ENCODE measurements at regions not wholly inside any gene's neighbourhood (a gene's known extent, or its start where the extent isn't known, plus 50 kb on each side); places are given as distances from the start of the nearest gene placed in this dataset.

DNA sequence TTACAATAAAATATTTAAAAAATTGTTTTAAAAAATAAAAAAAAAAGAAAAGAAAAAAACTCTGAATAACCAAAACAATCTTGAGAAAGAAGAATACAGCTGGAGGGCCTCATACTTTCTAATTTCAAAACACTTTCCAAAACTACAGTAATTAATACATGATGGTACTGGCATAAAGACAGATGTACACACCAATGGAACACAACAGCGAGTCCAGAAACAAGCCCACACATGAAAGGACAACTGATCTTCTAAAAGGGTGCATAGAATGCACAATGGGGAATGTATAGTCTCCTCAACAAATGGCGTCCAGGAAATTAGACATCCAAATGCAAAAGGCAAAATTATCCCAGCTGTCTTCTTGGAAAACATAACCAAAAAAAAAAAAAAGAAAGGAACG lies 99.6 kb downstream of the LURAP1L start:
- DNase-seq (ENCODE audit: low spot score), result no peak

DNA sequence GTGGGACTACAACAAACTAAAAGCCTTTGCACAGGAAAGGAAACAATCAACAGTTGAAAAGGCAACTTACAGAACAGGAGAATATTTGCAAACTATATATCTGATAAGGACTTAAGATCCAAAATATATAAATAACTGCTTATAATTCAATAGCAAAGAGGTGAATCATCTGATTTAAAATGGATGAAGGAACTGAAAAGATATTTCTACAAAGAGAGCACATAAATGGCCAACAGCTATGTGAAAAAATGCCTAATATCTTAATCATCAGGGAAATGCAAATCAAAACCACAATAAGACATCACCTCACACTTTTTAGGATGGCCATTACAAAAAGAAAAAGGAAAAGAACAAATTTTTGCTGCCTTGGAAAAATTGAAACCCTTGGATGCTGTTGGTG lies 100.4 kb downstream of the LURAP1L start:
- DNase-seq (ENCODE audit: low spot score), result no peak

DNA sequence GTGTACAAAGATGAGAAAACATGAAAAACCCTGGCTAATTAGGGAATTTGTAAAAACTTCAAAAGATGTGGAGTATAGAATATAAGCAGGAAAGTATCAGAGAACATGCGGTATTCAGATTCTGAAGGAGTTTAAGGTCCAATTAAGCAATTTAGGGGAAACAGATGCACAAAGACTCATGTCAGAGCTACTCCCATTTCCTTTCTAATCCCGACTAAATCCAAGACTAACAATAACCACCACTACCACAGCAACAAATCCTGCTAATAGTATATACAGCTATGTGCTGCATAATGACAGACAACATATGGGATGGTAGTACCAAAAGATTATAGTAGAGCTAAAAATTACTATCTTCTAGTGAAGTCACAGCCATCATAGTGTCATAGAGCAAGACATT lies 102.1 kb downstream of the LURAP1L start:
- DNase-seq (ENCODE audit: low spot score), result no peak

DNA sequence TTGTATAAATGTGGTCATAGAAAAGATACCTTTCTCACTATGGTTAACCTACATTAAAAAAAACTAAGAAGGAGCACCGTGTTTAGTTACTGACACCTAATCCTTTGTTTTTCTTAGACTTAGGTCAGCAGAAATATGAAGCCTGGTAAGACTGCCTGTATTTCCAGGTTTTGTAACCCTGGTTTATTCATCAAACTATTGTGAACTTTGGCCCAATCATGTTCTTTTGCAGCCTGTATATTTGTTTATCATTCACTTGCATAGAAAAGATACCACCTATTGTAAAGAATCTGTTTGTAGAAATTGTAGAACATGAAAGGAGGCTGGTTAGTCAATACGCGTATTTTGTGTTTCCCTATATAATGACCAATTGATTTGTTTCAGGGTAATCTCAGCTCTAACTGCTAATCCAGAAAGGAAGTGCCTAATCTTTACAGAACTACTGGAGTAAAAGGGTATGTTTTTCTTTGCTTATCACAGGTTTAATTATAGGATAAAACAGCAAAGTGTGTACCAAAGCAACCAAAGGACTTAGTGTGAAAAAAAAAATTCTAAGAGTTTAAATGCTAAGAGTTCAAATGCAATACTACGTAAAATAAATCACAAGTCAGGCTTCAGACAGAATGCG lies 103.6 kb downstream of the LURAP1L start:
- no peak for DNase-seq (ENCODE audit: low spot score)

DNA sequence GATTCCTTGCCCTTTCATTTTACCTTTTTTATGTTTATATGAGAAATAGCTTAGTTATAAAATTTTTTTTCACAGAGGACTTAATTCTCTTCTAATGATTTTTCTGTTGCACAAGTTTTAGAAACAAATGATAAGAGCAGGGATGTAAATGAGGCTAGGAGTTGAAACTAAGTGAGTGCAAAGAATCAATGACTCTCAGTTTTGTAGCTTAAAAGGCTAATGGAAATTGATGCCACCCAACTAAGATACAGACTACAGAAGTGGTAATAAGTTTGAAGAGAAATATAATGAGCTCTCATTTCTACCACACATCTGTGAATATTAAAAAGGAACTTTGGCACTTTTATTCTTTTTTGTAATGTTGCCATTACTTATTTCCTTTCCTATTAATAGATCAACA lies 105.1 kb downstream of the LURAP1L start:
- DNase-seq (ENCODE audit: low spot score), result no peak

DNA sequence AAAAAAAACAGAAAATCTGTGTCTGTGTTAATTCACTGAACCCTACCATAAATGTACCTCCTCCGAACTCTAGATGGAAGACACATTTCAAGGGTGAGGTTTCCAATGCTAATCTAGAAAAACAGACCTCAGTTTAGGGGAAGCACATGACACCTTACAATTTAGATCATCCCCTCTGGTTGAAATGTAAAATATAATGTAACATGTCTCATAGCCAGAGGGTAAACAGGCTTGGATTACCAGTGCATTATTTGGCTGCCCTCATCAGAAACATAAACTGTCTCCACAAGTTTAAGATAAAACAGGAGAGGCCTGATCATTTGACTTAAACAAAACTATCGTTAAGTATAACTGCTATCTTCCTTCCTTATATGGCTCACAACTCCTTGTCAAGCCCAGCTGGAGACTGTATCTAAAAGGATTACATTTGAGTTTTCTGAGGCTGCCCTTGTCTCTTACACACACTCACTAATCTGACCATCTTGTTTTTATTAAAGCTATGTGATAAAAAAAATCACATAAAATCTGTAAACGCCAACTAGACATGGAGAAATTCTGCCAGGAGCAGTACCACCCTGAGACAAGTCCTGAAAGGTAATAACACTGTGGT lies 105.7 kb downstream of the LURAP1L start:
- peak; percentile 96 for DNase-seq (ENCODE audit: low spot score)

DNA sequence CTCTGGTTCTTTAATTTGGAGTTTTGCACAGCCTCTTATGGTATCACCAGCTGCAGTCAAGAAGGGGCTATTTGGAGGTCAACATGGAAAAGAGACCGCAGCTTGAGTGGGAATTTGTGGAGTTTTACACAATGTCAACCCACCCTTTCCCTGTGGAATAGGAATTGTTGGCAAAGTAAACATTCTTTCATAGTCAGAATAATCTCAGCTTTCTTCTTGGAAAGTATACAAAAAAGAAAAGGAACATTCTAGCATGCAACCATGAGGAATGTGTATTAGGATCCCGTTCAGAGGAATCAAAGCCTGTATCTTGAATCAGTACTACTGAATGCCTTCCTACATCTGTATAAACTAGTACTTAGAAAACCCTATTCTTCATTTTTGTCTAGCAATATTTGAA lies 107.6 kb downstream of the LURAP1L start:
- DNase-seq (ENCODE audit: low spot score), result peak; percentile 68

DNA sequence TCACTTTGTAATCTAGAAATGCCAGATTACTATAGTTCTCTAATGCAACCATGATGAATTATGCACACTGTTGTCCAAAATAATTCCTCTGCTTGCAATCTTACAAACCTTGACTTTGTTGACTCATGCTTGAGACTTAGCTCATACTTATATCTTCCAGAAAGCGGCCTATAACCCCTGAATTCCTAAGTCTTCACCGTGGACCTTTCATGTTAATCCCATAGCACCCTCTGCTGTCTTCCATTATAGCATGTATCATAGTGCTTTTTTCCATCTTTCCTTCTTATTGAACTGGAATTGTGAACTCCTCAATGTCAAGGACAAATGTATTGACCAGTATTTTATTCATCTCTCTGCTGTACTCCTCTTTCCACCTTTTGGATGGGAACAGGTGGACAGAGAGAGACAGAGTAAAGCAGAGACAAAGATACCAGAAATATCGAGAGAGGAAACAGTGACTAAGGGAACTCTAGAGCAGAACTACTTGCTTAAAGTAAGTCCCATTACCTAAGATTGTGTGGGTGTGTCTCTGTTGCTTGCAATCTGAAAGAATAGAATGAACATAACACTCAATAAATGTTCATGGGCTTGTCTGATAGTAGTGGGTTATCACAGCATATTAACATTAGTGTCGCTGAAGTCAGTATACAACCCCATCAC lies 110.0 kb downstream of the LURAP1L start:
- no peak for DNase-seq (ENCODE audit: low spot score)

DNA sequence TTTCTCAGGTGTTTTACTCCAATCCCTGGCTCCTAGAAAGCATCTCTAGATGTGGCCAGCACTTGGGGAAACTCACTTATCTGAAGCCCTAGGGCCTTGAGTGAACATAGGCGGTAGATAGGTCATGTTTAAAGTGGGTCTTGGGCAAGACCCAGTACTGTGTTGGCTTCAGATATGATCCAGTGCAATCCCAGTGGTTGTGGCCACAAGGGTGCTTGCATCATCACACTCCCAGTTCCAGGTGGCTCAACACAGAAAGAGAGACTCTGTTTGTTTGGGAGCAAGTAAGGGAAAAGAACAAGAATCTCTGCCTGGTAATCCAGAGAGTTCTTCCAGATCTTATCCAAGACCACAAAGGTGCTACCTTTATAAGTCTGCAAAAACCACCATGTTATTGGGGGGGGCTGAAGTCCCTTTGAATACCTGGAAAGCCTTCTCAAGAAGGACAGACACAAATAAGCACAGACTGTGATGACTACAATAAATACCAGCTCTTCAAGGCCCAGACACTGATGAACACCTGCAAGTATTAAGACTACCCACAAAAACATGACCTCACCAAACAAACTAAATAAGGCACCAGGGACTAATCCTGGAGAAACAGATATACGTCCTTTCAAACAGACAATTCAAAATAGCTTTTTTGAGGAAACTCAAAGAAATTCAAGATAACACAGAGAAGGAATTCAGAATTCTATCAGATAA lies 114.7 kb downstream of the LURAP1L start:
- no peak for DNase-seq (ENCODE audit: low spot score)

DNA sequence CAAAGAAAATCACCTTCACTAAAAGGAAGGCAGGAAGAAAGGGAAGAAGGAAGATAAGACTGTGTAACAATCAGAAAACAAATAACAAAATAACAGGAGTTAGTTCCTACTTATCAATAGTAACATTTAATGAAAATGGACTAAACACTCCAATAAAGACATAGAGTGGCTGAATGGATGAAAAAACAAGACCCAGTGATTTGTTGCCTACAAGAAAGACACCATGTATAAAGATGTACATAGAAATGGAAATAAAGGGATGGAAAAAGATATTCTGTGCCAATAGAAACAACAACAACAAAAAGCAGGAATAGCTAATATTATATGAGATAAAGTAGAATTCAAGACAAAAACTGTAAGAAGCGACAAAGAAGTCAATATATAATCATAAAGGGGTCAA lies 116.8 kb downstream of the LURAP1L start:
- DNase-seq (ENCODE audit: low spot score), result no peak

DNA sequence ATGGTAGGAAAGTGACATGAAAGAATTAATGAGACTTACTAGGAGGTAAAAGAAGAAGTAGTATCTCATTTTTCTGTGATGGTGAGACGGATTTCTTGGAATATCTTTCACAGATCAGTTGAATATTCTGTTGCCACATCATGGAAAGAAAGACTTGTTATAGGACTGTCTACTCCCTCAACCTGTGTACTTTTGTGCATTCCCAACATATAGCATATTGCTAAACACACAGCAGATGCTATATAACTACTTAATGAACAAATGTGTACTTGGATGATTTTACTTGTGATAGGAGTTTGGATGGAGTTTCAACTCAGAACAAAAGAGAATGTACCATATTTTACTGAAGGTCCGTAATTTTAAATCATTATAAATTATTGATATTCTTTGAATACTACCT lies 128.5 kb downstream of the LURAP1L start:
- no peak for DNase-seq (ENCODE audit: low spot score)

DNA sequence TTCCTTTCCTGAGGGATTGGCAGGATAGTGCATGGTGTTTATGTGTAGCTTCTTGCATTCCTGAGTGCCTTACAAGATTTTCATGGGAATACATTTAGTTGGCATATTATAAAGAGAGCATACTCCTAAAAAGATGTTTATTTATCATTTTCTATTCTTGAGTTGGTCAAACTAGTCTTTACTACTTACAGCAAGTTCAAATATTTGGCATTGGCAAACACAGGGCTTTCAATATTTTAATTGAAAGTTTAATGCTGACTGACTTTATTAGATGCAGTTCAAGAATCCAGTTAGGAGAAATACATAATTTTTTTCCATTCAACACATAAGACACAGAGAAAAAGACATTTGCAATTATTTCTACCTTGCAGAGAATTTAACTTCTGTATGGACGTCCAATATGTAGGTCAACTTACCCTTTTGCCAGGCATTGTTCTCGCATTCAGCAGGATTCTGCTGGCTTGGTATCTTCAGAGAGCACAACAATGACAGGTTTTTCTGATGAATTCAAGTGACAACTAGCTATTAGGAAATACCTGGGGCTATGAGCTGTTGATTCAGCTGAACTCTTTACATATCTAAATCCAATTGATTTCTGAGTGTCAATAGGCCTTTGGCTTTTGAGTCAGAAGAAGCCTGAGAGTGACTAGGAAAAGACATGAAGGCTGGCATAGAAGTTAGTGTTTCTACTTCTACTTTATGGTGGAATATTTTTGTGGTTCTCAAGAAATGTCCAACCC lies 129.6 kb downstream of the LURAP1L start:
- no peak for DNase-seq (ENCODE audit: low spot score)

DNA sequence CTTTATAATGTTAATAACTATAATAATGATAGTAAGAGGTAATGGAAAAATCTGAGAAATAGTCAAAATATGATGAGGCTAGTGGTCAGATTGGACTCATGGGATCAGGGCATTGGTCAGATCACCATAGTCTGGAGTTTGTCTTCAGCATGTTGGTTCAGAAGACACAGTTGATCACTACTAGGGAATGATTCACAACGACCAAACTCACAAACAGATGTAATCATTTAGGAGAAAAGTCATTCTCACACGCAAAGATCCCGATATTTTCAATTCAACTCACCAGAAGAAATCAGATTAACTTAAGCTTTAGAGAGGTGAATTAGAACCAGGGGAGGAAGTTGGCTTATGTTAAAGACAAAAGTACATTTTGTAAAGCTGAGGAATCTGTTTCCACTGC lies 131.8 kb downstream of the LURAP1L start:
- DNase-seq (ENCODE audit: low spot score), result no peak

DNA sequence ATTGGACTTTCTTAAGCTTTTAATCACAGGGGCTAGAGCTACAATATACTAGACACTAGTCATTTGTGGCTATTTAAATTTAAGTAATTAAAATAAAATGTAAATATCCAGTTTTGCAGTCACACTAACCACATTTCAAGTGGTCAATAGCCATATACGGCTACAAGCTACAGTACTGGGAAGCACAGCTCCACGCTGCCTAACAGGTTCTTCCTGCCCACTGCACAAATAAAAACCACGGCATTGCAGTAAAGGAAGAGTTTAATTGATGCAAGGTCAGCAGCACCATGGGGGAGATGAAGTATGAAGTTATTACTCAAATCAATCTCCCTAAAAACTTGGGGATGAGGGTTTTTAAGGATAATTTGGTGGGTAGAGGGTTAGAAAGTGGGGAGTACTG lies 134.1 kb downstream of the LURAP1L start:
- DNase-seq (ENCODE audit: low spot score), result no peak

DNA sequence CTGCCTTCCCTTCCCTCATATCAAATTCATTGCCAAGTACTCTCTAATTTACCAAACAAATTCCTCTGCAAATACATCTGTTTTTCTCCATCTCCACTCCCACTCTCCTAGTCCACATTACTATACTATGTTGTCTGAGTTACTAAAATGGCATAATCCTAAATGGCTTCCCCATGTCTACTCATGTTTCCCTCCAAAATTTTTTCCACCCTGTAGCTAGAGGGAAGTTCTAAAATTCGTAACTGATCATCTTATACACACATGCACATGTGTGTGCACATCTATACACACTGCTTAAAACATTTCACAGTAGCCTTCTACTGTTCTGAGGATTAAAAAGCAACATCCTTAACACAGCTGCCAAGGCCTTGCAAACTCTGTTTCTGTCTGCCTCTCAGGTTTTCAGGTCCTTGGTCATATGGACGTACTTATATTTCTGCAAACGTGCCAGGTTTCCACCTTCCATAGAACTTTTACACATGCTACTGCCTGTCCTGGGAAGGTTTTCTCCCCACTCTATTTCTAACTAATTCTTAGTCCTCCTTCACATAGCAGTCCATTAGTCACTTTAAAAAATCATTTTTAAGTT lies 140.6 kb downstream of the LURAP1L start:
- no peak for DNase-seq (ENCODE audit: low spot score)

DNA sequence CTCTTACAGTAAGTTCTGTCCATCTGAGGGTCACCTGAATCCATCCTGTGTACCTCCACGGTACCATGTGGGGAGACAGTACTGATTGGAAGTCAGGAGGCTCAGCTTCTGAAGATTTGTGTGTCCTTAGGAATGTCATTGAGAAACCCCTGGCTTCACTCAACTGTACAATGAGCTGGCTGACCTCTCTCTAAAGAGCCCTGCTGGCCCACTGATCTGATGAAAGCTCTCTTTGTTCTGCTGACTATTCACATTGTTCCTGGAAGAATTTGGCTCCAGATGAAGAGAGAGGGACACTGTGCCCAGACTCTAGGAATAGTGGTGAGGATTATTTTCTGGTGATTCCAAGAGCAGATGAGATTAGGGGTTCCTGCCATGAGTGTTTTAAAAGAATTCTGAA lies 141.2 kb downstream of the LURAP1L start:
- no peak for DNase-seq (ENCODE audit: low spot score)

DNA sequence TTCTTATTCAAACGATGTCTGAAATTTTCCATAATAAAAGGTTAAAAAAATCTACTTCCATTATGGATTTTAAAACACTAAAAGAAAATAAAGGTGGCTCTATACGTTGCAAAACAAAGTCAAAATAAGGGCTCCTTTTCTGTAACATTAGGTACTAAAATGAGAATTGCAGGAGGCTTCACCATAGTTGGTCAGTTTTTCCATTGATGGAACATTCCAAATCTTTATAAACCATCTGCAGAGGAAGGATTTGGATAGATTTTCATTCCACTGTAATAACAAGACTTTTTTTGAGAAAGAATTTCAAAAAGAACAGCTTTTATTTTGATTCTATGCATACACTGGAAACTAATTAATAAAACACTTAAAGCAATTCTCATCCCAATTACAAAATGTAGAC lies 145.6 kb downstream of the LURAP1L start:
- no peak for DNase-seq (ENCODE audit: low spot score)

DNA sequence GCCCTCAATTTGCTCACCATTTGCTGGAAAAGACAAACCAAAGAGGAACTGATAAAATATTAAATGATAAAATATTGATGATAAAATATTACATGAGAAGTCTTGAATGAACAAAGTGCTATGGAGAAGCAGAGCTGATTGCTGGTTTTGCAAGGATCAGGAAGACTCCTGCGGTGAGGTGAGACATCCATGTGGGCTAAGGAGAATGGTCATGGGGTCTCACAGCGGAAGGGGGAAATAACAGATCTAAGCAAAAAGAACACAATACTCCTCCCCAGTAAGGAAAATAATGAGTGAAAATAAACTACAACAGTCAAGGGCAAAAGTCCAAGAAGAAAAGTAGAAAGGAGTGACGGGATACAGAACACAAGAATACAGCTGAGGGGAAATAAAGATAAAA lies 146.8 kb downstream of the LURAP1L start:
- DNase-seq (ENCODE audit: low spot score), result no peak

DNA sequence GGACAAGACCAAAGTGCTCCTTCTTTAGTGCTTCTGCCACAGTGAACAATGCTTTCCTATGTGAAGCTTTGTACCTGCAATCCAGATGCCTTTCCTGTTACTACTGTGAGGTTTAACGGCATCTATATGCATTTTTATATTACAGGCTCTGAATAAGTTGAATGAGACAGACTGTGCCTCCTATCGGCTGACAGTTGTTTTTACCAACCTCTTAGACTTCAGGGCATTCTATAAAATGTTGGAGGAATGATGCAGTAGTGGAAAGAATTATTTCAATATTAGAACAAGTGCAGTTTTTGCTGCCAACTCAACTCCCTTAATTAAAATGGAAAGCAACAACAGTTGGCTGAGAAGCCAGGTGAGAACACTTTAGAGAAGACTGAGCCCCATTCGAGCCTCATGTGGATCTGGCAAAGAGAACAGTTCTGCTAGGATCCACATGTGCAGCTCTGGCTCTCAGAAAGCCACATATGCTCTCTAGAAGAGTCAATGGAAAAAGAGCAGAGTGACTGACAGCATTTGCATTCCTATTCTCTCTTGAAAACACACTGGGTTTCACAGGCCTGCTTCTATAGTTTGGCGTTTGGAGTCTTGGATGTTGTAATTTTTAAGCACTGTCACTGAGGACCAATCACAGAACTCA lies 147.5 kb downstream of the LURAP1L start:
- peak; percentile 35 for DNase-seq (ENCODE audit: low spot score)

DNA sequence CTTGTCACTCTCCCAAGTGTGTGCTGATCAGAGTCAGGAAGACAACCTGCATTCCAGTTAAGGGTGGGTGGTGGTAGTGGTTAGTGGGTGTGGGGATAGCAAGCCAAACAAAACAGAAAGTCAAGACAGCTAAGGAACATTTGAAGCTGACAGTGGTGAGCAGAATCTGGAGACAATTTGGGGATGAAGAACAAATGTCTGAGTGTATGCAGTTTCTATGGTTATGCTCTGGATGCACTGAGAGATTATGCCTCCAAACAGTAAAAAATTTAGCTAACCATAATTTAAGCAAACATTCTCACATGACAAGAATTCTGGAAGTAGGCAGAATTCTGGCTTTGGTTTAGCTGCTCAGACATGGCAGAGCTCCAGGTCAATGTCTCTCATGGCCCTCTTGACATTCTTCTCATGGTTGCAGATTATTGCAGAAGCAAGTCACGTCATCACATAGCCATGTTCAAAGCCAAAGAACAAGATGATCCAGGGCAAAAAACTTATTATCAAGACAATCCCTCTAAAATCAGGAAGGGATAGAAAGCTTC lies 148.7 kb downstream of the LURAP1L start:
- peak; percentile 93 for DNase-seq (ENCODE audit: low spot score)

DNA sequence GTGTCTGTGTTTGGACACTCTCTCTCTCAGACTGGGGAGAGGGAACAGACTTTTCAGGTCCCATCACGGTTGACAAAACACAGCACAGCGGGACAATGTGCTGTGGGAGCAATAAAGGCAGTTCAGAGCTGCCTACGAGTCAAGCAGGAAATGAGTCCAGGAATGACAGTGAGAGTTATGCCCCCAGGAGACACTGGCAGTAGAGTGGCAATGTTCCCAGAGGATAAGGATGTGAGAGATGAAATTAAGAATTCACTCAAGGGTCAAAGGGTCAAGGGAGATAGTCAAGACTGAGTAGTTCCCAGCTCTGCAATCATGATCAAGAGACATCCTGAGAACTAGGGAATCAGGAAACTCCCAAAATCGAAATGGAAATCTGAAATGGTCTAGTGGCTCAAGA lies 156.1 kb downstream of the LURAP1L start:
- DNase-seq (ENCODE audit: low spot score), result no peak

Data from umbilical cord (tissue), 1 donor.